ENCODE measurements at regions not wholly inside any gene's neighbourhood (a gene's known extent, or its start where the extent isn't known, plus 50 kb on each side); places are given as distances from the start of the nearest gene placed in this dataset.

GRCh38 chr6:147776631-147777213 is 268.2 kb downstream of the SAMD5 start:
- no peaks in the 10 kb centered on the region for H3K27me3 ChIP-seq (replicated peaks; ENCODE audit: control insufficient read depth, insufficient read depth, low read length)
- DNase-seq (ENCODE audit: extremely low read depth, insufficient read length) = no peak
- TF ChIP-seq CTCF (IDR thresholded peaks at IDR 0.05; ENCODE audit: insufficient read depth, low read length, poor library complexity, severe bottlenecking) = no peak
- no peak overlapping the region for H3K4me3 ChIP-seq (replicated peaks; ENCODE audit: low read depth, low read length)
- H3K36me3 ChIP-seq (ENCODE audit: control insufficient read depth, insufficient read depth, low read length) = no peaks in the 10 kb centered on the region

DNA sequence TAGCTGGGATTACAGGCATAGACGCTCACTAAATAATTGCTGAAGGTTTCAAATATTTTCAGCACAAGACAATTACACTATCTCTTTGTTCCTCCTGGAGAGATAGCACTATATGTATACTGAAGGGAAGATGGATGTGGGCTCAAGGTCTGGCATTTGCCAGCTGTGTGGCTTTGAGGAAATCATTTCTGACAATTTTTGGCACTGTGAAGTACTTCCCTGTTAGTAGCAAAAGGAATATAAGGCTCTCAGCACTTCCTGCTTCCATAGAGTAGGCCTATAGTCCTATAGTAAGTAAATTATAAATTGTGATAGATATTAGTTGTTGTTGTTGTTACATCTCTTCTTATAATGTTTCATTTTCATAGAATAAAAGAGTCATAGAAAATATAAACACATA is 271.1 kb downstream of the SAMD5 start:
- Histone ChIP-seq H3K36me3 (ENCODE audit: control insufficient read depth, insufficient read depth, low read length) (no peaks in the 10 kb centered on the region), H3K27me3 (replicated peaks; ENCODE audit: control insufficient read depth, insufficient read depth, low read length) (no peaks in the 10 kb centered on the region), H3K4me3 (replicated peaks; ENCODE audit: low read depth, low read length) (no peak overlapping the region)
- DNase-seq (ENCODE audit: extremely low read depth, insufficient read length) = no peak
- no peak for TF ChIP-seq CTCF (IDR thresholded peaks at IDR 0.05; ENCODE audit: insufficient read depth, low read length, poor library complexity, severe bottlenecking)

DNA sequence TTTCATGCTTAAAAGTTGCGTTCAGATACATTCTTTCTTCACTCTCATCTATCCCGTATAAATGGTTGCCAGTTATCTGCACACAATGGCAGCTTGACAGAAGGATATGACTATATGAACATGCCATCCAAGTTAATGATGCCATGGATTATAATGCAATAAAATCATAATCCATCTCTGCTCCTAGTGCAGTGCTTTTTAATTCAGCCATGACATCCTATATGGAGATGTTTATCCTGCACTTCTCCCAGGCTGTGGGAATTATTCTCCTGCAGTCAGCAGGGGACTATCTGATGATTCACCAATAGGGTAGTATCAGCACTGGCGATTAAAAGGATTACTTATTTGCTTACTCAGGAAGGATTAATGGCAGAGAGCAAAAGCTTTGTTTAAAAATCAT is 273.8 kb downstream of the SAMD5 start:
- Histone ChIP-seq H3K4me3 (replicated peaks; ENCODE audit: low read depth, low read length) (no peak overlapping the region), H3K27me3 (replicated peaks; ENCODE audit: control insufficient read depth, insufficient read depth, low read length) (no peaks in the 10 kb centered on the region), H3K36me3 (ENCODE audit: control insufficient read depth, insufficient read depth, low read length) (no peaks in the 10 kb centered on the region)
- no peak for DNase-seq (ENCODE audit: extremely low read depth, insufficient read length)
- TF ChIP-seq CTCF (IDR thresholded peaks at IDR 0.05; ENCODE audit: insufficient read depth, low read length, poor library complexity, severe bottlenecking) = no peak

DNA sequence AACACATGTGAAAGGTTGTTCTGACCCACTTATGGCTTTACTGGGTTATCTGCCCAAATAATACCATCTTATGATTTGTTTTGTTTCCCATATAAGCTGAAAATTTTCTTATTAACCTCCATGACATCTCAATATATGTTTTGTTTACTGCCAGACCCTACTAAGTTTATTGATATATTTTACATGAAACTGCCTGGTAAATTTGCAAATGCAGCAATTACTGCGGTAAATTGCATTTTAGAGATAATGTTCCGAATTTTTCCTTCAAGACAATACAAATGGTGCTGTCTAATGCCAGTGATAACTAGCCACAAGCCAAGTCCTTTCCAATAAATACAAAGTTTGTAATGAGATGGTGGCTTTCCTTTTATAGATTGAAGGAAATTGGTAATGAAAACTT is 275.9 kb downstream of the SAMD5 start:
- no peak overlapping the region for H3K4me3 ChIP-seq (replicated peaks; ENCODE audit: low read depth, low read length)
- DNase-seq (ENCODE audit: extremely low read depth, insufficient read length) = no peak
- H3K36me3 ChIP-seq (ENCODE audit: control insufficient read depth, insufficient read depth, low read length) = no peaks in the 10 kb centered on the region
- H3K27me3 ChIP-seq (replicated peaks; ENCODE audit: control insufficient read depth, insufficient read depth, low read length) = no peaks in the 10 kb centered on the region
- TF ChIP-seq CTCF (IDR thresholded peaks at IDR 0.05; ENCODE audit: insufficient read depth, low read length, poor library complexity, severe bottlenecking) = no peak

- TF ChIP-seq CTCF (IDR thresholded peaks at IDR 0.05; ENCODE audit: insufficient read depth, low read length, poor library complexity, severe bottlenecking) = no peak
- Histone ChIP-seq H3K4me3 (replicated peaks; ENCODE audit: low read depth, low read length) (no peak overlapping the region), H3K27me3 (replicated peaks; ENCODE audit: control insufficient read depth, insufficient read depth, low read length) (no peaks in the 10 kb centered on the region), H3K36me3 (ENCODE audit: control insufficient read depth, insufficient read depth, low read length) (no peaks in the 10 kb centered on the region)
- DNase-seq (ENCODE audit: extremely low read depth, insufficient read length) = no peak
Measured at GRCh38 chr6:147787417-147787816, 278.9 kb downstream of the SAMD5 start.

- Histone ChIP-seq H3K27me3 (replicated peaks; ENCODE audit: control insufficient read depth, insufficient read depth, low read length) (no peaks in the 10 kb centered on the region), H3K4me3 (replicated peaks; ENCODE audit: low read depth, low read length) (no peak overlapping the region), H3K36me3 (ENCODE audit: control insufficient read depth, insufficient read depth, low read length) (no peaks in the 10 kb centered on the region)
- DNase-seq (ENCODE audit: extremely low read depth, insufficient read length) = no peak
- no peak for TF ChIP-seq CTCF (IDR thresholded peaks at IDR 0.05; ENCODE audit: insufficient read depth, low read length, poor library complexity, severe bottlenecking)
Measured at GRCh38 chr6:147789430-147789947, 281.0 kb downstream of the SAMD5 start.

Measured in GM06990 (cell line).